GM23338 (cell line): ENCODE measurements at regions not wholly inside any gene's neighbourhood (a gene's known extent, or its start where the extent isn't known, plus 50 kb on each side); places are given as distances from the start of the nearest gene placed in this dataset.

Source experiments
- CREB1 ChIP-seq: fragments of 250-450 bp; sonication (Bioruptor Pico); IDR thresholded peaks from 2 replicates; pipeline ENCODE4 v1.5.0; 2020; ENCODE audit warnings: low read depth, mild to moderate bottlenecking, moderate library complexity
- CTCF ChIP-seq, 2 experiments: fragments of 200-600 bp in 1 of 2; sonication (generic) in 1 of 2; conservative IDR thresholded peaks; 2 replicates each; pipeline versions ENCODE4 v1.5.1 to v1.6.1; 2016 to 2017; ENCODE audit warnings: antibody characterized with exemption in 2 of 2, low read depth in 2 of 2, mild to moderate bottlenecking in 2 of 2, moderate library complexity in 1 of 2
- ETS1 ChIP-seq: IDR thresholded peaks from 2 replicates; pipeline ENCODE4 v1.6.1; 2016; ENCODE audit warnings: antibody characterized with exemption
- EZH2 ChIP-seq: fragments of 200-600 bp; sonication (generic); IDR thresholded peaks from one replicate; pipeline ENCODE4 v1.8.0; 2017; ENCODE audit warnings: antibody characterized with exemption, mild to moderate bottlenecking, low read depth; ENCODE audit not compliant: unreplicated experiment
- EZH2phosphoT487 ChIP-seq: fragments of 200-600 bp; sonication (generic); IDR thresholded peaks from one replicate; pipeline ENCODE4 v1.8.1; 2018; ENCODE audit warnings: antibody characterized with exemption; ENCODE audit not compliant: unreplicated experiment
- JUNB ChIP-seq: IDR thresholded peaks from one replicate; pipeline ENCODE4 v1.6.1; 2016; ENCODE audit warnings: antibody characterized with exemption; ENCODE audit not compliant: unreplicated experiment
- NANOG ChIP-seq: IDR thresholded peaks from 2 replicates; pipeline ENCODE4 v1.6.1; 2016; ENCODE audit warnings: antibody characterized with exemption, borderline replicate concordance
- POLR2AphosphoS5 ChIP-seq: IDR thresholded peaks from 2 replicates; pipeline ENCODE4 v1.6.1; 2016; ENCODE audit warnings: antibody characterized with exemption, low read depth
- REST ChIP-seq: IDR thresholded peaks from one replicate; pipeline ENCODE4 v1.6.1; 2018; ENCODE audit warnings: antibody characterized with exemption; ENCODE audit not compliant: unreplicated experiment
- STAT1 ChIP-seq: IDR thresholded peaks from one replicate; pipeline ENCODE4 v1.6.1; 2016; ENCODE audit warnings: antibody characterized with exemption; ENCODE audit not compliant: unreplicated experiment
- ZNF114 ChIP-seq: fragments of 250-450 bp; sonication (Bioruptor Pico); IDR thresholded peaks from 2 replicates; pipeline ENCODE4 v1.5.0; 2020; ENCODE audit warnings: mild to moderate bottlenecking, moderate library complexity
- ZNF331 ChIP-seq: fragments of 250-450 bp; sonication (Bioruptor Pico); IDR thresholded peaks from 2 replicates; pipeline ENCODE4 v1.5.0; 2020; ENCODE audit warnings: low read depth, mild to moderate bottlenecking, moderate library complexity

- TF ChIP-seq EZH2 (no peak), EZH2phosphoT487 (no peak), REST (no peak), POLR2AphosphoS5 (no peak), CTCF (conservative IDR thresholded peaks at IDR 0.05; ENCODE audit: low read depth in 2 of 2) (no peak), ETS1 (no peak), JUNB (no peak), CREB1 (CRISPR knock-in tag) (no peak), ZNF114 (no peak), STAT1 (no peak), NANOG (no peak), ZNF331 (CRISPR knock-in tag) (no peak)
Observed at GRCh38 chr4:66266035-66266434, 595.7 kb upstream of the EPHA5 start.
